GM18907 (cell line): ENCODE measurements at regions not wholly inside any gene's neighbourhood (a gene's known extent, or its start where the extent isn't known, plus 50 kb on each side); places are given as distances from the start of the nearest gene placed in this dataset.
"Not testable (repeated sequence)": the region's sequence is repeated elsewhere in the genome, so short reads cannot be mapped to it uniquely, and the experiment has no call there.

Experiments
- ATAC-seq: cut with Tn5 transposase; IDR thresholded peaks from one replicate; pipeline ENCODE4 v1.9.1; 2021; ENCODE audit warnings: mild to moderate bottlenecking, moderate library complexity; ENCODE audit not compliant: unreplicated experiment

- no peak for ATAC-seq
Observed at GRCh38 chr5:1958211-1959010, 75.7 kb upstream of the IRX4 start.

DNA sequence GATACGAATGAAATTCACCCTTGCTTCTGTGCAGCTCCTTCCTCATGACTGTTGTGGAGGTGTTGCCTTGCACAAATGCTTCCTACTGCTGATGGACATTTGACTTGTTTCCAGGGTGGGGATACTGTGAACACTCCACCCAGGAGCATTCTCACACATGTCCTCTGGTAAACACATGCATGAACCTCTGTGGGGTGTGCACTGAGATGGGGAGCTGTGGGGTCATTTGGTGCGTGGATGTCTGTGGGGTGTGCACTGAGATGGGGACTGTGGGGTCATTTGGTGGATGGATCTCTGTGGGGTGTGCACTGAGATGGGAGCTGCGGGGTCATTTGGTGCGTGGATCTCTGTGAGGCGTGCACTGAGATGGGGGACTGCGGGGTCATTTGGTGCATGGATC, 72.9 kb upstream of the IRX4 start:
- ATAC-seq: no peak

GRCh38 chr5:1953710-1954109, 71.0 kb upstream of the IRX4 start:
- not testable (repeated sequence) for ATAC-seq

- ATAC-seq: no peak
Observed at GRCh38 chr5:1952444-1953099, 69.8 kb upstream of the IRX4 start.

DNA sequence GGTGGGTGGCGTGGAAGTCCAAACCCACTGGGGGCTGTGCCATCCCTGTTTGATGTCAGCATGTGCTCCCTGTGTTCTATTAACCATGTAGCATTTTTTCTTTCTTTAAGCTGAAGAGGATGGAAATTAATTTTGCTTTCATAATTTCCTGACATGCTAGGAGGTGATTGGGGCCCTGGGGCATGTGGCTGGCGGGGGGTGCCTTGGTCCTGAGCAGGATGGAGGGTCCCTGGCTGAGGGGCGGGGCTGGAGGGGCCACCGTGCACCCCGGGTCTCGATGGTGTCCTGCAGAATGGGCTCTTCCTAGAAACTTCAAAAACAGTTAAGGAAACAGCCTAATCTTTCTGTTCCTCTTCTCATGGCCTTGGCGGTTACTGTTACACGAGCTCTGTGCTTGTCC, 69.3 kb upstream of the IRX4 start:
- no peak for ATAC-seq

GRCh38 chr5:1951165-1951816, 68.6 kb upstream of the IRX4 start:
- ATAC-seq: no peak

- no peak for ATAC-seq
Observed at GRCh38 chr5:1950708-1951103, 68.0 kb upstream of the IRX4 start.

- no peak for ATAC-seq
Observed at GRCh38 chr5:1950096-1950707, 67.5 kb upstream of the IRX4 start.

DNA sequence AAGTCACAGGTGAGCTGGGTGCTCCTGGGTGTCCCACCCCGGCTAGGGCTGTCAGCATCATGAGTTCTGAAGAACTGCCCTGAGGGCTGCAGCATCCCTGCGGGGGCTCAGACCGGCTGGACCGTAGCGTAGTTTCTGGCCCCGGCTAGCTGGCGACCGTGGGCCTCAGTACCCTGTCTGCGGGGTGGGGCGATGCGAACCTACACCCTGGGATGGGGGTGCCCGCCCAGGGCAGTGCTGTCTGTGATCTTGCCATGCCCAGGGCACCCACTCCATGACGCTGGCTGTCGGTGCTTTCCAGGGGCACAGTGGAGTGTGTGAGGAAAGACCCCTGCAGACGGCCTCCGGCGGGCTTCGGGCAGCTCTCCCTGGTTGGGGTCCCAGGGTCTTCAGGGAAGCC, 66.5 kb upstream of the IRX4 start:
- no peak for ATAC-seq

GRCh38 chr5:1948663-1949191, 66.0 kb upstream of the IRX4 start:
- ATAC-seq: no peak

GRCh38 chr5:1948111-1948510, 65.4 kb upstream of the IRX4 start:
- ATAC-seq: no peak

DNA sequence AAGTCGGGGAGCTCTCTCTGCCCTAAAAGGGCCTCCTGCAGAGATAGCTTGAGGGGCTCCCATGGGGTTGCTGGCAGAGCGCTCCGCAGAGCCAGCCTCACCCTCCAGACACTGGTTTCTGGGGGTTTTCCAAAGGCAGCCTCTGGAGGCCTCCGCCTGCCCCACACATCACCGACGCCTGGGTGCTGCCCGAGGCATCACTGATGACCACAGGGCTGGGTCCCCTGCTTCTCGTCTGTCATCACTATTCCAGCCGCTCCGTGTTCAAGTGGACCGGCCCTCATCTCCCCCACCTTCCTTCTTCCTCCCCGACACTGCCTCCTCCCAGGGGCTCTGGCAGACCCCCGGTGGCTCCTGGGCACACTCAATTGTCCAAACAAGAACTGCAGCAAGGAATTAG, 64.1 kb upstream of the IRX4 start:
- no peak for ATAC-seq

- no peak for ATAC-seq
Observed at GRCh38 chr5:1946122-1946677, 63.5 kb upstream of the IRX4 start.

GRCh38 chr5:1945606-1946005, 62.9 kb upstream of the IRX4 start:
- no peak for ATAC-seq

- ATAC-seq: no peak
Observed at GRCh38 chr5:1944408-1944807, 61.7 kb upstream of the IRX4 start.

DNA sequence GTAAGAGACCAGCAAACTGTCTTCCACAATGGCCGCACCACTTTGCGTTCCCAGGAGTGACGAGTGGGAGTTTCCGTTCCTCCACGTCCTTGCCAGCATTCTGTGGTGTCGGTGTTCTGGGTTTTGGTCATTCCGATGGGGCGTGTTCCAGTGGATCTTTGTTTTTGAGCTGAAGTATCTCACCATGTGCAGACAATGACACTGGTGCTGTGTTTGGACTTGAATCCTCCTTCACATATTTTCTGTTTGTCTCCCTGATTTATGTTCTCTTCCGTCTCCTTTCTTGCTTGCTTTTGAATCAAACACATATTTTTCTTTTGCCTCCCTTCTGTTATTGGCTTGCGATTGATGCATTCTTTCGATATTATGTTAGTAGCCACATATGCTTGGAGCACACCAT, 60.8 kb upstream of the IRX4 start:
- no peak for ATAC-seq

GRCh38 chr5:1942630-1943029, 59.9 kb upstream of the IRX4 start:
- no peak for ATAC-seq

DNA sequence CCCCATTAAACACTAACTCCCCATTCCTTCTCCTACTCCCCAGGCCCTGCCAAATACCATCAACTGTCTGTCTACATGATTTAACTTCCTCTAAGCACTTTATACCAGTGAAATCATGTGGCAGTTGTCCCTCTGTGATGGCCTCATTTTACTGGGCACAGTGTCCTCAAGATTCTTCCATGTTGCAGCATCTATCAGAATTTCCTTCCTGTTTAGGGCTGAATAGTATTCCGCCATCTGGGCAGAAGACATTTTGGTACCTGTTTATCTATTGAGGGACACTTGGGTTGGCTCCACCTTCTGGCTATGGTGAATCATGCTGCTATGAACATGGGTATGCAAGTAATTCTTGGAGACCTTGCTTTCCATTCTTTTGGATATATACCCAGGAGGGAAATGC, 59.4 kb upstream of the IRX4 start:
- ATAC-seq: no peak

DNA sequence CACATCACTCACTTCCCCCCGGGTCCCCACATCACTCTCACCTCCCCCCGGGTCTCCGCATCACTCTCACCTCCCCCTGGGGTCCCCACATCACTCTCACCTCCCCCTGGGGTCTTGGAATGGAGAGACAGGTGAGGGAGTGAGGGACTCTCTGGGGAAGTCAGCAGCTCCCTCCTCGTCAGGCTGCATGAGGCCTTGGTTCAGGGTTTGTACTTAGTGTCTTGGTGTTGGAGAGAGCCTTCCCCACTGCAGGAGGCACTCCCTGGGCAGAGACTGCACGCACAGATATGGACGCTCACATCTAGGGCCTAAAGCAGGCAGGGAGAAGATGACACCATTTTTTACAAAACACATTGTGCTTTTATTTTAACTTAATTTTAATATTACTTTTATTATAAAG, 56.5 kb upstream of the IRX4 start:
- no peak for ATAC-seq

GRCh38 chr5:1938310-1939000, 55.7 kb upstream of the IRX4 start:
- ATAC-seq: no peak

- no peak for ATAC-seq
Observed at GRCh38 chr5:1937590-1937989, 54.9 kb upstream of the IRX4 start.
